NCI-H345 (cell line): ENCODE measurements at regions not wholly inside any gene's neighbourhood (a gene's known extent, or its start where the extent isn't known, plus 50 kb on each side); places are given as distances from the start of the nearest gene placed in this dataset.
"Not testable (repeated sequence)": the region's sequence is repeated elsewhere in the genome, so short reads cannot be mapped to it uniquely, and the experiment has no call there.

ENCODE experiments used
- DNase-seq: peaks from one replicate; lab custom pipeline; 2025; lab: John Stamatoyannopoulos, UW

DNA sequence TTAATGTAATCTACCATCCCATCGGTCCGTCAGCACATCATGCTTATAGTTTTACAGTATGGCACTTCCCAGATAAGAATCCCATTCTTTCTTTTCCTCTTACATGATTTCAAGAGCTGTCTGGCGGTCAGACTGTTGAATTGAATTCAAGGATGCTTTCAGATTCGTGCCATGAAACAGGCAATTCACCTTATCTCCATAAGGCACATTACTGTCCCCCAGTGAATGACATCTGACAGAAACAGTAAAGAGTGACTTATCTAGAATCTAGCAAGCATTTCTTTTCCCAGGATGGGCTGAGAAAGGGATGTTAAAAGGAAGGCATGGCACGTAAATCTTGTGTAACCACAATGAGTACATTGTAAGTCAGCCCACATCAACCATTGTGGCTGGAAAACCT, 61.1 kb upstream of the SEM1 start:
- DNase-seq = no peak

GRCh38 chr7:96772139-96772694, 62.6 kb upstream of the SEM1 start:
- no peak for DNase-seq

- DNase-seq = no peak
Observed at GRCh38 chr7:96773483-96773882, 63.8 kb upstream of the SEM1 start.

DNA sequence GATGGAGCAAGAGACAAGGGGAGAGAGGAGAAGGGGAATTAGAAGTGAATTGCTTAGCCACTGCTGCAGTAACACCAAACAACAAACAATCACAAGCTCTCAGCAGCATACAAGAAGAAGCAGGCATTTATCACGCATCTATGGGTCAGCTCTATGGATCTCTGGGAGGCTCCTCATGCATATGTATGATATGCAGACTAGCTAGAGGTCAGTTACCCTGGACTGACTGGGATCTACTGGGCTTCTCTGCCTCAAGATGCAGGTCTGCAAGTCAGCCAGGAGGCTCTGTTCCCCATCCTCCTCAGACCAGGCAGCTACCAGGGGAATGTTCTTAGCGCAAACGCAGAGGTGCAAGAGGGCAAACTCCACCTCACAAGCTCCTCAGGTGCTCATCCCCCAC, 64.7 kb upstream of the SEM1 start:
- no peak for DNase-seq

DNA sequence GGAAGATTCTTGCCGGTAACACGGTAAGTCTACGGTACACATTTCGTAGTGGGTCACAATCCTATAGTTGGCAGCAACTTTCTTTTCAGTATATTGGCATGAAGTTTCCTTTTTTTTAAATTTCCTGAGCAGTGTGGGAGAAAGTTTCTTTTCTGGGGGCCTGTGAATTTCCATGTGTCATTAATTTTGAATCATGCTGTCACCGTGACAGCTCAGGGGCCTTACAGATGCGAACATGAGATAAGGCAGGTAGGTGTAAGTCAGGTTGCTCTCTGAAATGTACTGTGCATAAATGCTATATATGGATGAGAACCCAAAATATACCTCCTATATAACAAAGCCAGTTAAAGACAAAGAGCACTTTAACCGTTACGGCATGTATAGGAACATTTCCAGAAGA, 65.4 kb upstream of the SEM1 start:
- DNase-seq = no peak

GRCh38 chr7:96778263-96778662, 68.6 kb upstream of the SEM1 start:
- peak; percentile 2 for DNase-seq

DNA sequence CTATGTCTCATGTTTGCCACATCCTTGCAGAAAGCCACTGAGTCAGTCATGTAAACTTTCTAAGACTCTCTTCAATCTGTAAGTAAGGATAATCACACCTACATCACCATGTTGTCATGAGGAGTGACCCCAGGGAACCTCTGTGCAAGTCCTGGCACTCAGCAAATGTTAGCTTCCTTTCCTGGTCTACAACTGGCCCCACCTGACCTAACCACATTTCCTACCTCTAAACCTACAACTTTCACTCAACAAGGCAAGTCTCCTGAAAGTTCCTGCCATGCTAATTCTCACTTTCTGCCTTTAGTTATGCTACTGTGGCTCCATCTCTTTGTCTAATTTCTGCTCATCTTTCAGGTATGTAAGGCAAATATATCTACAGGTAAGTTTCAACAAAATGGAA, 72.3 kb upstream of the SEM1 start:
- DNase-seq = no peak

GRCh38 chr7:96782686-96783298, 73.1 kb upstream of the SEM1 start:
- DNase-seq = not testable (repeated sequence)

- no peak for DNase-seq
Observed at GRCh38 chr7:96784597-96784996, 75.0 kb upstream of the SEM1 start.

DNA sequence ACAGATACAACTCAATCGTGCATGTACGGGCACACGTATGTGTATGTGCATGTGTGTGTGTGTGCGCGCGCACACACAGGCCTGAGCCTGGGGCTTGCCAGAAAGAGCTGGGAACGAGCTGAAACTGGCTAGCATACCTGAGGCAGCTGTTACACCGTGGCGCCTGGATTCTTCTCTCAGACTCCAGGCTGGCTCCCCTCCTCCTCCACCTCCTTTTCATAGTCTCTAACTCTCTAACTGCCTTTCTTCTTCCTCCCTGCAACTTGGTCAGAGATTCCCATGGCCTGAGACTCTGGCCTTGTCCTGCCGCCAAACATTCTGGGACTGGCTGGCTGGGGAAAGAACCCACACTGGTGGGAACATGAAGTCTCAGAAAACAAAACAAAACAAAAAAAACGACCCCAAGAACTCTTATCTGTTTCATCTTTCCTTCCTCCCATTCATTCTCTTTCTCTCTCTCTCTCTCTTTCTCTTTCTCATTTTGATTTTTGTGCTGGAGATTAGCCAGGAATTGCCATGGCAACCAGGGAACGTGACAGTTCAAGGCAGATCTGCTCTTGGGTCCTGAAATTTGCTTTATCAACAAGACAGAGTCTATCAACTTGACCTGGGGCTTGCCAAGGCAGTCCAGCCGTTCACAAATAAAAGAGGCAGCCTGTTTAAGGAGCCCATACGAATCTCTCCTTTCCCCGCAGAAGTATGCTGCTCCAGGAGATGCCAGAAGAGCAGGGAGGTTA, 76.8 kb upstream of the SEM1 start:
- DNase-seq = no peak

- no peak for DNase-seq
Observed at GRCh38 chr7:96786998-96787395, 77.4 kb upstream of the SEM1 start.

DNA sequence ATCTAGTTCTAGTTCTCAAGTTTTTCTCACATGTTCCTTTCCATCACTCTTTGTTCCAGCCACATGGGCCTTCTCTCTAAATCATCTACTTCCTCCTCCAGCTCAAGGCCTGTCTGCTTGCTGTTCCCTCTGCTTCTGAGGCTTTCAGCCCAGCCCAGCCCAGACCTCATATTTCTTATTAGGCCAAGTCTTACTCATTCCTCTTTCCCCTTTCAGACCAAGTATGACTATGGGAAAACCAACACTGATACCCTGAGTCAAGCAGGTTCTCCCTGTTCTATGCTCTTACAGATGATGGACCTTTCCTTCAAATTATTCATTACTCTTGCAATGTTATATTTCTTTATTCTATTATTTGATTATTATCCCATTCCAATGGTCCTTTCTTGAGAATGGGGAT, 80.3 kb upstream of the SEM1 start:
- DNase-seq = no peak

- no peak for DNase-seq
Observed at GRCh38 chr7:96792115-96792514, 82.5 kb upstream of the SEM1 start.

DNA sequence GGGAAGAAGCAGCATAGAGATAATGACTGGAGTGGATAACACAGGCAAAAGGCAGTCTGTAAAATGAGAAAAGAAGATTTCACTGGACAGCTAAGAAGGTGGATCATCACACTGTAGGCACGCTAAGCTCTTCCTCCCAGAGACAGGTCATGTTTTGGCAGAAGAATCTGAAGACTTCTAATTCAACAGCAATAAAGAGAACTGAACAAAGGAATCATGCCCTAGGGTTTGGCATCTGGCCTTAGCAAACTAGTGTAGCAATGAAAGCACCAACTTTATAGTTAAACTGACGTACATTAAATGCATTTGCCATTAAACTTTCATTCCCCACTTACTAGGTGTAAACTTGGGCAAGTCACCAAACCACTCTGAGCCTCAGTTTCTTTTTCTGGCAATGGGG, 84.4 kb upstream of the SEM1 start:
- no peak for DNase-seq

- no peak for DNase-seq
Observed at GRCh38 chr7:96800122-96800521, 90.5 kb upstream of the SEM1 start.

DNA sequence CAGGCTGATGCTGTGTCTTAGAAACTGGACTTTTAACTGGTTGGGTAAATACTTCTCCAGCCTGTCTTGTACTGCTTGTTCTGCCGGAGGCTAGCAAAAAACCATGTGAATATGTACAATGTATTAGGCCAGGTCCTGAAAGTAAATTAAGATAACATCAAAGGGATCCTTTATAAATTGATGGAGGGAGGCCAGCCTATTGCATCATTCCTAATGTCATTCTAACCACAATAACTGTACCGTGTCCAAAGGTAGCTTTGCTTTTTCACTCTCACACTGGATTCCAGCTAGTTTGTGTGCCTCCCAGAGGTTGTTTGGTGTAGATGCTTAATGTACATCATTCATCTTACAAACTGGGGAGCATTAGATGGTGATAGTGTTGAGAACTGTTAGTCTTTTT, 91.2 kb upstream of the SEM1 start:
- no peak for DNase-seq

GRCh38 chr7:96819111-96819700, 109.6 kb upstream of the SEM1 start:
- DNase-seq = no peak

DNA sequence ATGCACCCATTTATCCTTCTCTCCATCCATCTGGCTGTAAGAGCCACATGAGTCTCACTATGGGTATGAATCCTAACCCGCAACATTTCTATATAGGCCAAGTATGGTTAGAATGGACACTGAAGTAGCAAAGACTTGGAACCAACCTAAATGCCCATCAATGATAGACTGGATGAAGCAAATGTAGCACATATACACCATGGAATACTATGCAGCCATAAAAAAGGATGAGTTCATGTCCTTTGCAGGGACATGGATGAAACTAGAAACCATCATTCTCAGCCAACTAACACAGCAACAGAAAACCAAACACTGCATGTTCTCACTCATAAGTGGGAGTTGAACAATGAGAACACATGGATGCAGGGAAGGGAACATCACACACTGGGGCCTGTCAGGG, 111.5 kb upstream of the SEM1 start:
- not testable (repeated sequence) for DNase-seq

GRCh38 chr7:96822824-96823223, 113.2 kb upstream of the SEM1 start:
- no peak for DNase-seq

DNA sequence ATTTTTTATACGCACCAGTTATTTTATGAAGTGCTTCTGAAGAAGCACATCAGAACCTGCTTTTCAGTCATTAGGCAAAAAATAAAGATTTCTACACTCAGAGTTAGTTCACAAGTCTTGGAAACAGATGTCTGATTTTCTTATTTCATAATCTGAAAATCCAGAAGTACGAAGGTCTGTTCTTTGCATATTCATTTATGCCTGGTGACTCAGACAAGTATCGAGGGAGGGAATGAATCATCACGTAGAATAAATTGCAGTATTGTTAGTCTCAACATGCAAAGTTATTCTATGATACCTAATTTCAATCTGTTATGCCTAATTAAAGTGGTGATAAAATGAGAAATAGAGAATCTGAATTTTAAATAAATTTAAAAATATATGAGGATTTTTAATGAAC, 113.6 kb upstream of the SEM1 start:
- no peak for DNase-seq

DNA sequence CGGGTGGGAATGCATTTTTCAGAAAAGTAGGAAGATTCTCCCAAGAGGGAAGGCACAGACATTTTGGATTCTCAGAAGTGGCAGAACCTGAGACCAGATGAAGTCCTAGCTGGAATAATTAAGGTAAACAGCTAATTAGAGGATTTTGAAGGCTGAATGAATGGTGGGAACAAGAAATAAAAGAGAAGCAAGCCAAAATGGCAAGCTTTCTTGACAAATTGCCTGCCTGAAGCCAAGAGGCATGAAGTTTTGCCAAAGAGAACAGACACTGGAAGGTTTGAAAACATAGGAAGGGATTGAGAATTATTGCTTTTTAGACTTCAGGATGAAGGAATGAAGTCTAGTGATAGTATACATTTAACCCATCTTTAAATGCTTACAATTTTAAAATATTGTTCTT, 115.0 kb upstream of the SEM1 start:
- no peak for DNase-seq

- DNase-seq = no peak
Observed at GRCh38 chr7:96825285-96825684, 115.6 kb upstream of the SEM1 start.

- DNase-seq = no peak
Observed at GRCh38 chr7:96826089-96826488, 116.4 kb upstream of the SEM1 start.
